Smooth muscle cell (in vitro differentiated cells): ENCODE measurements at regions not wholly inside any gene's neighbourhood (a gene's known extent, or its start where the extent isn't known, plus 50 kb on each side); places are given as distances from the start of the nearest gene placed in this dataset.
A peak's percentile ranks its signal among the peaks of the same experiment; 100 is the strongest.

Source experiments
- DNase-seq: peaks from one replicate; lab custom pipeline; 2025; ENCODE audit not compliant: unreplicated experiment; lab: John Stamatoyannopoulos, UW
- H2AFZ ChIP-seq: fragments of 200-600 bp; sonication (generic); 2 replicates; pipeline ENCODE4 v1.6.0; 2016; ENCODE audit warnings: antibody characterized with exemption, low read depth, mild to moderate bottlenecking
- H3F3A ChIP-seq: fragments of 200-600 bp; sonication (generic); 2 replicates; pipeline ENCODE4 v1.6.0; 2017; ENCODE audit warnings: antibody characterized with exemption, low read depth
- H3K27ac ChIP-seq: fragments of 200-600 bp; sonication (generic); 2 replicates; pipeline ENCODE4 v1.5.1; 2016; ENCODE audit warnings: low read depth, mild to moderate bottlenecking
- H3K27me3 ChIP-seq: fragments of 200-600 bp; sonication (generic); 2 replicates; pipeline ENCODE4 v1.6.1; 2016; ENCODE audit warnings: low read depth, mild to moderate bottlenecking
- H3K36me3 ChIP-seq: fragments of 200-600 bp; sonication (generic); 2 replicates; pipeline ENCODE4 v1.5.1; 2016; ENCODE audit warnings: low read depth
- H3K4me1 ChIP-seq: fragments of 200-600 bp; sonication (generic); 2 replicates; pipeline ENCODE4 v1.5.1; 2016; ENCODE audit warnings: low read depth
- H3K4me2 ChIP-seq: fragments of 200-600 bp; sonication (generic); 2 replicates; pipeline ENCODE4 v1.6.0; 2016; ENCODE audit warnings: mild to moderate bottlenecking
- H3K4me3 ChIP-seq: fragments of 200-600 bp; sonication (generic); 2 replicates; pipeline ENCODE4 v1.5.1; 2016; ENCODE audit warnings: mild to moderate bottlenecking
- H3K79me2 ChIP-seq: fragments of 200-600 bp; sonication (generic); 2 replicates; pipeline ENCODE4 v1.6.0; 2016; ENCODE audit warnings: low read depth, mild to moderate bottlenecking
- H3K9ac ChIP-seq: fragments of 200-600 bp; sonication (generic); 2 replicates; pipeline ENCODE4 v1.6.0; 2016; ENCODE audit warnings: low read depth
- H3K9me3 ChIP-seq: fragments of 200-600 bp; sonication (generic); replicated peaks from 2 replicates; pipeline ENCODE4 v1.5.1; 2016; ENCODE audit warnings: low read depth
- H4K20me1 ChIP-seq: fragments of 200-600 bp; sonication (generic); 2 replicates; pipeline ENCODE4 v1.6.0; 2016; ENCODE audit warnings: low read depth
- CTCF ChIP-seq: fragments of 200-600 bp; sonication (generic); IDR thresholded peaks from 2 replicates; pipeline ENCODE4 v1.5.1; 2017; ENCODE audit warnings: borderline replicate concordance, mild to moderate bottlenecking, antibody characterized with exemption; ENCODE audit not compliant: insufficient read depth, poor library complexity, severe bottlenecking
- WGBS: methylation state at CpG from one replicate; pipeline ENCODE4 v1.1.7; 2016; ENCODE audit warnings: low lambda C conversion rate; 5-methylcytosine and 5-hydroxymethylcytosine counted together

DNA sequence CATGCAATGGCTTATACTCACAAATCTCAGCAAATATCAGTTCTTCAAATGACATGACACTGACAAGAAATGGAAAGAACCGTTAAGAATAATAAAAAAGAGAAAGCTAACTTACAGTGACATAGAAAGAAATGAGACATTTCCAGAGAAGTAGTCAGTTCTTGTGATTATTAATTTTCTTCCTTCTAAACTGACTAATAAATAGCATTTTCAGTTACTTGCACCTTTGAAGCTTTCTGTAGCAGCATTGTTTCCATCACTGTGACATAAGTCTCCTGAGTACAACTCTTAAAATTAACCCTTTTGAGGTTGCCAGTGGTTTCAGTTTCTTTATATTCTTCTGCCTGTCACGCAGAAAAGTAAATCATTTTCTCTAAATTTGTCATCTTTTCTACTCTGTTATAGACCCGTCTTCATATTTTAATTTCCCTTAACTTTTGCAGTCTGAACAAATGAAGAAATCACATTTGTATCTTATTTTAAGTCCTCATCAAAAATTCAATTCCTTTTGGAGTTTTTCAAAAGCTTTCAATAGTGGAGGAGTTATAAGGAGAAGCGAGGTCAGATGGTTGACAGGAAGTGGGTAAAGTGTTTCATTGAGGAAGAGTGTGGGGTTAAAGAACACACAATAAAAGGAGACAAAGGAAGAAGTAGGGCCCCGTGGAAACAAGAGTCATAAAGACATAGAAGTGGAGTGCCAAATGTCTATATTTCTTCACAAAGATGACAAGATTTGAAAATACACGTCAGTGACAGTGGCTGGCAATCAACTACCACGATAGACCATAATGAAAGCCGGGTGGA lies 57.9 kb upstream of the S1PR1 start:
- H2AFZ ChIP-seq, result no peak overlapping the region
- no peak overlapping the region for H3K4me2 ChIP-seq
- no peak for DNase-seq
- no peaks in the 10 kb centered on the region for H3K4me1 ChIP-seq
- H3K9me3 ChIP-seq, result no peaks in the 10 kb centered on the region
- H4K20me1 ChIP-seq, result no peaks in the 10 kb centered on the region
- H3K9ac ChIP-seq, result no peak overlapping the region
- TF ChIP-seq CTCF, result no peak
- H3K4me3 ChIP-seq, result no peak overlapping the region
- no peak overlapping the region for H3K27ac ChIP-seq
- H3K27me3 ChIP-seq, result no peaks in the 10 kb centered on the region
- WGBS, result 92% methylated on average over 8 of the region's 8 CpGs
- H3F3A ChIP-seq, result no peaks in the 10 kb centered on the region
- H3K79me2 ChIP-seq, result no peaks in the 10 kb centered on the region
- H3K36me3 ChIP-seq, result no peaks in the 10 kb centered on the region

DNA sequence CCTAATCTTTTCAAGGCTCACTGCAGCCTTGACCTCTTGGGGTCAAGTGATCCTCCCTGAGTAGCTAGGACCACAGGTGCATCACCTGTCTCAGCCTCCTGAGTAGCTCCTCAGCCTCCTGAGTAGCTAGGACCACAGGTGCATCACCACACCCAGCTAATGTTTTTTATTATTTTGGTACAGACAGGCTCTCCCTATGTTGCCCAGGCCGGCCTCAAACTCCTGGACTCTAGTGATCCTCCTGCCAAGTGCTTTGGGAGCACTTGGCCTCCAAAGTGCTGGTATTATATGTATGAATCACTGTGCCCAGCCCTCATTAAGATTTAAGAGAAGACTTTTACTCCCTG lies 58.5 kb upstream of the S1PR1 start:
- Histone ChIP-seq H3F3A (no peaks in the 10 kb centered on the region), H3K9ac (no peak overlapping the region), H3K36me3 (no peaks in the 10 kb centered on the region), H2AFZ (no peak overlapping the region), H4K20me1 (no peaks in the 10 kb centered on the region), H3K9me3 (no peaks in the 10 kb centered on the region), H3K4me2 (no peak overlapping the region), H3K27ac (no peak overlapping the region), H3K27me3 (no peaks in the 10 kb centered on the region), H3K79me2 (no peaks in the 10 kb centered on the region), H3K4me3 (no peak overlapping the region), H3K4me1 (no peaks in the 10 kb centered on the region)
- TF ChIP-seq CTCF, result no peak
- no peak for DNase-seq
- 88% methylated on average over 1 of the region's 1 CpG for WGBS

- no peaks in the 10 kb centered on the region for H3K27me3 ChIP-seq
- H3K27ac ChIP-seq, result peak overlapping the region; percentile 63
- H3K4me1 ChIP-seq, result no peaks in the 10 kb centered on the region
- no peak for TF ChIP-seq CTCF
- no peak overlapping the region for H3K9ac ChIP-seq
- no peak overlapping the region for H2AFZ ChIP-seq
- no peaks in the 10 kb centered on the region for H3K79me2 ChIP-seq
- 94% methylated on average over 1 of the region's 1 CpG for WGBS
- H3K4me2 ChIP-seq, result peak overlapping the region; percentile 35
- no peak overlapping the region for H3K4me3 ChIP-seq
- H4K20me1 ChIP-seq, result no peaks in the 10 kb centered on the region
- H3F3A ChIP-seq, result no peaks in the 10 kb centered on the region
- H3K9me3 ChIP-seq, result no peaks in the 10 kb centered on the region
- H3K36me3 ChIP-seq, result no peaks in the 10 kb centered on the region
- DNase-seq, result no peak
Observed at GRCh38 chr1:101175886-101176285, 60.9 kb upstream of the S1PR1 start.

GRCh38 chr1:101175466-101175865 lies 61.4 kb upstream of the S1PR1 start:
- WGBS, result 83% methylated on average over 3 of the region's 3 CpGs
- H3F3A ChIP-seq, result no peaks in the 10 kb centered on the region
- H3K36me3 ChIP-seq, result no peaks in the 10 kb centered on the region
- peak overlapping the region; percentile 10 for H3K4me2 ChIP-seq
- H3K9me3 ChIP-seq, result no peaks in the 10 kb centered on the region
- H3K27me3 ChIP-seq, result no peaks in the 10 kb centered on the region
- H3K9ac ChIP-seq, result no peak overlapping the region
- no peaks in the 10 kb centered on the region for H4K20me1 ChIP-seq
- no peak overlapping the region for H2AFZ ChIP-seq
- DNase-seq, result no peak
- TF ChIP-seq CTCF, result no peak
- H3K4me1 ChIP-seq, result no peaks in the 10 kb centered on the region
- no peak overlapping the region for H3K4me3 ChIP-seq
- H3K27ac ChIP-seq, result peak overlapping the region; percentile 63
- no peaks in the 10 kb centered on the region for H3K79me2 ChIP-seq
